ENCODE measurements at regions not wholly inside any gene's neighbourhood (a gene's known extent, or its start where the extent isn't known, plus 50 kb on each side); places are given as distances from the start of the nearest gene placed in this dataset.
"Not testable (repeated sequence)": the region's sequence is repeated elsewhere in the genome, so short reads cannot be mapped to it uniquely, and the experiment has no call there.

GRCh38 chr21:35386491-35387079 lies 337.5 kb upstream of the RUNX1 start:
- Mint-ChIP-seq H3K4me1 (ENCODE audit: low read depth) (peaks cover 2% of the 10 kb centered on the region), H3K4me3 (no peak overlapping the region), H3K36me3 (peaks cover 2% of the 10 kb centered on the region), H3K27me3 (no peaks in the 10 kb centered on the region), H3K9me3 (ENCODE audit: low read depth) (no peaks in the 10 kb centered on the region), H3K27ac (no peak overlapping the region)

- Mint-ChIP-seq H3K4me3 (no peak overlapping the region), H3K9me3 (ENCODE audit: low read depth) (no peaks in the 10 kb centered on the region), H3K27ac (no peak overlapping the region), H3K4me1 (ENCODE audit: low read depth) (no peaks in the 10 kb centered on the region), H3K36me3 (peaks cover 2% of the 10 kb centered on the region), H3K27me3 (no peaks in the 10 kb centered on the region)
Measured at GRCh38 chr21:35384375-35384774, 335.3 kb upstream of the RUNX1 start.

DNA sequence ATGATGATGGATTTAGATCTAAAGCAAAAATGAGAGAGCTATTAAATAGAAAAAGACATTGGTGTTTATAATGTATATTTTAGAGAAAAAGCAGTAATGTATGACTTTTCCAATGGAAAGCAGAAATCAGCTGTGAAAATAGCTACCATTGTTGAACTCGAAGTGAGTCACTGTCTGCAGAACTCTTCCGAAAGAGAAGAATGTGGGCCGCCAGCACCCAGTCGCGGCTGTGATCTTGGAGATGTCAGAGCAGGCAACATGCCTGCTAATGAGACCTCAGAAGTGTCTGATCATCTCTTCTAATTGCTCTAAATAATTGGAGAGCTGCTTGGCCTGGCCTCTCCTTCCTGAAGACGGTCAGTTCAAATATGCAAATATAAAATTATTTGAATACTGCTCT lies 333.6 kb upstream of the RUNX1 start:
- Mint-ChIP-seq H3K27ac (no peak overlapping the region), H3K27me3 (no peaks in the 10 kb centered on the region), H3K9me3 (ENCODE audit: low read depth) (no peaks in the 10 kb centered on the region), H3K4me3 (no peak overlapping the region), H3K36me3 (no peaks in the 10 kb centered on the region), H3K4me1 (ENCODE audit: low read depth) (no peaks in the 10 kb centered on the region)

GRCh38 chr21:35381743-35382310 lies 332.7 kb upstream of the RUNX1 start:
- H3K4me1 Mint-ChIP-seq (ENCODE audit: low read depth): no peaks in the 10 kb centered on the region
- H3K9me3 Mint-ChIP-seq (ENCODE audit: low read depth): no peaks in the 10 kb centered on the region
- H3K4me3 Mint-ChIP-seq: no peak overlapping the region
- no peaks in the 10 kb centered on the region for H3K36me3 Mint-ChIP-seq
- no peaks in the 10 kb centered on the region for H3K27me3 Mint-ChIP-seq
- no peak overlapping the region for H3K27ac Mint-ChIP-seq

DNA sequence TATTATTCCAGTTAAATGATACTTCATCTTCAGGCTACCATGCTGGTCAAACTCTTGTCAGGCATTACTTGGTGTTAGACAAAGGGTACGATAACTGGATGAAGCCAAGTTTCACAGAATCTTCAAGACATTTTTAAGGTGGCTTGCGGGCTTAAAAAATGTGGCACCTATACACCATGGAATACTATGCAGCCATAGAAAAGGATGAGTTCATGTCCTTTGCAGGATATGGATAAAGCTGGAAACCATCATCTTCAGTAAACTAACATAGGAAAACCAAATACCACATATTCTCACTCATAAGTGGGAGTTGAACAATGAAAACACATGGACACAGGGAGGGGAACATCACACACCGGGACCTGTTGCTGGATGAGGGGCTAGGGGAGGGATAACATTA lies 331.2 kb upstream of the RUNX1 start:
- not testable (repeated sequence) for H3K27me3 Mint-ChIP-seq; H3K36me3 Mint-ChIP-seq; H3K4me1 Mint-ChIP-seq (ENCODE audit: low read depth); H3K27ac Mint-ChIP-seq; H3K9me3 Mint-ChIP-seq (ENCODE audit: low read depth); H3K4me3 Mint-ChIP-seq

DNA sequence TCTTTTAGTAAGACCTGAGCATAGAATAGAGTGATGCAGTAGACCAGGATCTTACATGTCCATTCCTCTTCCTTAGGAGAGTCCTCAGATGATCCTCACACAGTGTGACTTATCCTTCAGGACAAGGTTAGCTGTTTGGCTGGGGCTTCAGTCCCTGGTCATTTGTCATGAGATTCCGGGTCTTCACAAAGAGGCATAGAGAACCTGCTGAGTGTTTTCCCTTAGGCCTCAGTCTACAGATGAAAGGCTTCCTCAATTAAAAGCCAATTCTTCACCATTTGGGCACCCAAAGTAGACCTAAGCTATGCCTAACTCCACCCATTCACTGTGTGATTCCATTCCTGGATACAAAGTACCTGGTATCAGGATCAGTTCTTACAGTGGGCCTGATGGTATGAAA lies 329.8 kb upstream of the RUNX1 start:
- Mint-ChIP-seq H3K36me3 (no peaks in the 10 kb centered on the region), H3K4me1 (ENCODE audit: low read depth) (no peaks in the 10 kb centered on the region), H3K4me3 (no peak overlapping the region), H3K27me3 (no peaks in the 10 kb centered on the region), H3K9me3 (ENCODE audit: low read depth) (no peaks in the 10 kb centered on the region), H3K27ac (no peak overlapping the region)

DNA sequence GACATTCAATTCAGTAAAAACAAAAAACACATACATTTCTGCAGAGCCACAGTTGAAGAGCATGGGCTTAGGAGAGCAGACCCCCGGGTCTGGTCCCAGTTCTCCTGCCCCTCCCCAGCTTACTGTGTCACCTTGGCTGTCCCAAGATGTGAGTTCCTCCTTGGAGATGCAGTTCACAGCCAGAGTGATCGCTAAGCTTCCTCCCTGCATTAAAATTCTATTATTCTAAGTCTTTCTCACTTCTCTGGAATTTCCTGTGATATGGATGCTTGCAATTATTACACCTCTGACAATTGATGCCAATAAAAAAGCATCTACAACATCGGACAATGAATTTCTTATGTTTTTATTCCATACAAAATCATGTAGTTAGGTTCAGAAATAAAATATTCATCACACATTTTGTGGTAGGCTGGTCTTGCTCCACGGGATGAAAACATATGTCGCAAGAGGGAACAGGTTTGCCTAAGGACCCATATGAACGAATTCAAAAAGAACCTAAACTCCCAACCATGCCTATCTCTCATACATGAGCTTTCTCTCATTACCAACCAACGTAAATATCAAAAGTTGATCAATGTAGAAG lies 328.5 kb upstream of the RUNX1 start:
- no peaks in the 10 kb centered on the region for H3K36me3 Mint-ChIP-seq
- H3K4me1 Mint-ChIP-seq (ENCODE audit: low read depth): no peaks in the 10 kb centered on the region
- no peak overlapping the region for H3K4me3 Mint-ChIP-seq
- H3K9me3 Mint-ChIP-seq (ENCODE audit: low read depth): no peaks in the 10 kb centered on the region
- no peaks in the 10 kb centered on the region for H3K27me3 Mint-ChIP-seq
- H3K27ac Mint-ChIP-seq: no peak overlapping the region

GRCh38 chr21:35376406-35377135 lies 327.5 kb upstream of the RUNX1 start:
- Mint-ChIP-seq H3K27ac (no peak overlapping the region), H3K36me3 (no peaks in the 10 kb centered on the region), H3K9me3 (ENCODE audit: low read depth) (no peaks in the 10 kb centered on the region), H3K4me1 (ENCODE audit: low read depth) (no peaks in the 10 kb centered on the region), H3K4me3 (no peak overlapping the region), H3K27me3 (no peaks in the 10 kb centered on the region)

DNA sequence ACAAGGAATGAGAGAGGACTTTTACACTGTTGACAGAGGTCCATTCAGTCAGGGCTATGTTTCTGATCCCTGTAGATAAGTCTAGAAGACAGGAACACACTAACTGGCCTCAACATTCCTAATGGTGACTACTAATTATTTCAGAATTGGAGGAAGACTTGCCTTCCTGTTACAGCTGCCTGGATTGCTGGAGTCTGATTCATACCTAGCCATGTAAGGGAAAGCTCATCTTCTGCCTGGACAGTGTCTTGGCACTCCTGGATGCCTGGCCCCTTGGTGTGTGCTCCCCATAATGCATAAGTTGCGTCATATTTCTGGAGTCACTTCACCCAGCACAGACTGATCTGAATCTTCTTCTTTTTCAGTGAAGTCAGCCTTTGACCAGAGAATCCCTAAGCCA lies 326.0 kb upstream of the RUNX1 start:
- no peaks in the 10 kb centered on the region for H3K27me3 Mint-ChIP-seq
- H3K27ac Mint-ChIP-seq: no peak overlapping the region
- H3K36me3 Mint-ChIP-seq: no peaks in the 10 kb centered on the region
- no peaks in the 10 kb centered on the region for H3K4me1 Mint-ChIP-seq (ENCODE audit: low read depth)
- no peaks in the 10 kb centered on the region for H3K9me3 Mint-ChIP-seq (ENCODE audit: low read depth)
- H3K4me3 Mint-ChIP-seq: no peak overlapping the region

DNA sequence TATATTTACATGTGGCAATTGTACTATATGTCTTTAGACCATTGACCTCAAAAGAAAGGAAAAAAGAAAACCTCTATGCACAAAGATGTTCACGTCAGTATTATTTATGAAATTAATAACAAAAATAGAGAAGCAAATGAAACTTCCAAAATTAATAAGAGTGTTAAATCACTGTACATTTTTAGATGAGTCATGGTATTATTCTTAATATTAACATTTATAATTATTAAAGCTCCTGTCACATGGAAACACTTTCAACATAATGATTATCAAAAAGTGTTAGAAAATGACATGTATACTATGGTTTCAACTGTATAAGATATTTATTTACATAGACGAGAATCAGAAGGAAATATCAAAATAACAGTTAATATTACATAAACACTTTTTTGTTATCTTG lies 324.9 kb upstream of the RUNX1 start:
- no peak overlapping the region for H3K4me3 Mint-ChIP-seq
- no peaks in the 10 kb centered on the region for H3K4me1 Mint-ChIP-seq (ENCODE audit: low read depth)
- no peaks in the 10 kb centered on the region for H3K9me3 Mint-ChIP-seq (ENCODE audit: low read depth)
- no peaks in the 10 kb centered on the region for H3K36me3 Mint-ChIP-seq
- H3K27me3 Mint-ChIP-seq: no peaks in the 10 kb centered on the region
- H3K27ac Mint-ChIP-seq: no peak overlapping the region

- Mint-ChIP-seq H3K9me3 (ENCODE audit: low read depth) (no peaks in the 10 kb centered on the region), H3K27me3 (no peaks in the 10 kb centered on the region), H3K4me1 (ENCODE audit: low read depth) (no peaks in the 10 kb centered on the region), H3K27ac (no peak overlapping the region), H3K4me3 (no peak overlapping the region), H3K36me3 (no peaks in the 10 kb centered on the region)
Measured at GRCh38 chr21:35372201-35372600, 323.1 kb upstream of the RUNX1 start.

GRCh38 chr21:35370671-35371070 lies 321.6 kb upstream of the RUNX1 start:
- no peaks in the 10 kb centered on the region for H3K4me1 Mint-ChIP-seq (ENCODE audit: low read depth)
- H3K27ac Mint-ChIP-seq: no peak overlapping the region
- H3K36me3 Mint-ChIP-seq: no peaks in the 10 kb centered on the region
- H3K4me3 Mint-ChIP-seq: no peak overlapping the region
- no peaks in the 10 kb centered on the region for H3K9me3 Mint-ChIP-seq (ENCODE audit: low read depth)
- no peaks in the 10 kb centered on the region for H3K27me3 Mint-ChIP-seq

DNA sequence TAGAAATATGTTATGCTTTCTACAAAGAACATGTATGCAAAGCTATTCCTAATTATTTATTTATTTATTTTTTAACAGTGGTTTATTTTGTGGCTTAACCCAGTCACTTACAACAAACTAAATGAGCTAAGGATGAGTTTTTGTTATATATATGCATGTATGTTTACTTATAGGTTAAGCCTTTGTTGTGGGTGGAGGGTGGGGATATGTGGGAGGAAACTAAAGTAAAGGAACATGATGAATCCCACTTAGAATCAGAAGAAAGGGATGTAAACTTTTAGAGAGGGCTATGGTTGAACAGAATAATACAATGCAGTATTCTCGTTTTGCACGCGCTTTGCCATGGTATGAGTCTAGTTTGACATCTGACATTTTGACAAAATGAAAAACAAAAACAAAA lies 321.0 kb upstream of the RUNX1 start:
- Mint-ChIP-seq H3K4me3 (no peak overlapping the region), H3K36me3 (no peaks in the 10 kb centered on the region), H3K4me1 (ENCODE audit: low read depth) (no peaks in the 10 kb centered on the region), H3K27me3 (no peaks in the 10 kb centered on the region), H3K27ac (no peak overlapping the region), H3K9me3 (ENCODE audit: low read depth) (no peaks in the 10 kb centered on the region)

DNA sequence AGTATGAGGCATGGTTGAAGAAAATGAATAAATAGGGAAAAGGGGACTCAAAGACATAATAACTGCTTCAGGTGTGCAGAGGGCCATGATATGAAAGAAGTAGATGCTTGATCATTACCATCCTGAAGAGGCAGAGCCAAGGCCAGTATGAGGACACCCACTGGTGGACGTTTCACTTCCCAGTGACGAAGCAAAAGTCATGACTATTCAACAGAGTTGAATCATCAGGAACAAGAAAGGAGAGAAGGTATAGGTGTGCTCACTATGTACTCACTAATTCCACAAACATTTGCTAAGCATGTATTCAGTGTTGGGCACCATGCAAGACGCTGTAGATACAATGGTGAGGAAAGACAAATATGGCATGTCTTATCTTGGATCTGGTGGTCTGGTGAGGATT lies 319.2 kb upstream of the RUNX1 start:
- H3K4me1 Mint-ChIP-seq (ENCODE audit: low read depth): no peaks in the 10 kb centered on the region
- H3K4me3 Mint-ChIP-seq: no peak overlapping the region
- H3K27me3 Mint-ChIP-seq: no peaks in the 10 kb centered on the region
- H3K36me3 Mint-ChIP-seq: no peaks in the 10 kb centered on the region
- no peak overlapping the region for H3K27ac Mint-ChIP-seq
- H3K9me3 Mint-ChIP-seq (ENCODE audit: low read depth): no peaks in the 10 kb centered on the region

DNA sequence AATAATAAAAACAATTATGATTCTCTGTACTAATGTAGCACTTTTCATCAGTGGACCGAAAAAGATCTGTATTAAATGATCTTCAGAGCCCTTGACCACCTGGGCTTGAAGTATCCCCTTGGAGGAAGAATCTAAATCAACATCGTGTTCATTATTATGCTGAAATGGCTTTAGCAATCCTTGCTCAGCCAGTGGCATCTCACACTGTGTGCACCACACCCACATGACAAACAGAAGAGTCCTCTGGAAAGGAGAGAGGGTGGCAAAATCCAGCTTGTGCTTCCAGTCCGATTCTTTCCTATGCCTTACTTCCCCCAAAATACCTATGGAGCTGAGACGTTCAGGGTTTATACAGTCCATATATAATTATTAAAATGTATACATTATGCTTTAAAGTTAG lies 318.5 kb upstream of the RUNX1 start:
- no peak overlapping the region for H3K27ac Mint-ChIP-seq

More for the DNA sequence above, 318.5 kb upstream of the RUNX1 start:
- Mint-ChIP-seq H3K27me3 (no peaks in the 10 kb centered on the region), H3K4me1 (ENCODE audit: low read depth) (no peaks in the 10 kb centered on the region), H3K36me3 (no peaks in the 10 kb centered on the region), H3K4me3 (no peak overlapping the region), H3K9me3 (ENCODE audit: low read depth) (no peaks in the 10 kb centered on the region)

Data from activated naive CD8-positive, alpha-beta T cell (primary cell).